ENCODE measurements at regions not wholly inside any gene's neighbourhood (a gene's known extent, or its start where the extent isn't known, plus 50 kb on each side); places are given as distances from the start of the nearest gene placed in this dataset.

DNA sequence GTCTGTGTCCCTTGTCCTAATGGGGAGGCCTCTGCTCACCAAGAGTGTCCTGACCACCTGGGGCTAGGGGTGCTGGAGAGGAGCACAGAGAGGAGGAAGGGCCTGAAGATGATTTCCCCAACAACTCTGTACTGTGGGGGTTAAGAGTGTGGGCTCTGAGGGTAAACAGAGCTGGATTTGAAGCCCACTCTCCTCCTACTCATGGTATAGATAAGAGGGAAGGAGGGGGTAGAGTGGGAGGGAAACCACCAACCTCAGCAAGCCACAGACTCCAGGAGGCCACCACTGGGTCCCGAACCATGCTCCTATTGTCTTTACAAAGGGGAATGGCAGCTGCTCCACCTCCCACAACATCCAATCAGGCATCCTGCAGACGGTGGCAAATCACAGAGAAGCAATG lies 103.6 kb upstream of the RNU6-1 start (continued):
- TF ChIP-seq, protein P1, sequence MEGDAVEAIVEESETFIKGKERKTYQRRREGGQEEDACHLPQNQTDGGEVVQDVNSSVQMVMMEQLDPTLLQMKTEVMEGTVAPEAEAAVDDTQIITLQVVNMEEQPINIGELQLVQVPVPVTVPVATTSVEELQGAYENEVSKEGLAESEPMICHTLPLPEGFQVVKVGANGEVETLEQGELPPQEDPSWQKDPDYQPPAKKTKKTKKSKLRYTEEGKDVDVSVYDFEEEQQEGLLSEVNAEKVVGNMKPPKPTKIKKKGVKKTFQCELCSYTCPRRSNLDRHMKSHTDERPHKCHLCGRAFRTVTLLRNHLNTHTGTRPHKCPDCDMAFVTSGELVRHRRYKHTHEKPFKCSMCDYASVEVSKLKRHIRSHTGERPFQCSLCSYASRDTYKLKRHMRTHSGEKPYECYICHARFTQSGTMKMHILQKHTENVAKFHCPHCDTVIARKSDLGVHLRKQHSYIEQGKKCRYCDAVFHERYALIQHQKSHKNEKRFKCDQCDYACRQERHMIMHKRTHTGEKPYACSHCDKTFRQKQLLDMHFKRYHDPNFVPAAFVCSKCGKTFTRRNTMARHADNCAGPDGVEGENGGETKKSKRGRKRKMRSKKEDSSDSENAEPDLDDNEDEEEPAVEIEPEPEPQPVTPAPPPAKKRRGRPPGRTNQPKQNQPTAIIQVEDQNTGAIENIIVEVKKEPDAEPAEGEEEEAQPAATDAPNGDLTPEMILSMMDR (IDR thresholded peaks at IDR 0.05 in 2 of 3, conservative IDR thresholded peaks at IDR 0.05 in 1 of 3; ENCODE audit: borderline replicate concordance in 1 of 3, insufficient read depth in 1 of 3, low read depth in 2 of 3, low read length in 2 of 3) = no peak
- no peak for TF ChIP-seq CEBPB (IDR thresholded peaks at IDR 0.05; ENCODE audit: low read depth)
- TF ChIP-seq FOSL1 (IDR thresholded peaks at IDR 0.05; ENCODE audit: low read depth) = no peak
- no peak for TF ChIP-seq EZH2 (IDR thresholded peaks at IDR 0.05)
- TF ChIP-seq ELF1 (IDR thresholded peaks at IDR 0.05; ENCODE audit: borderline replicate concordance, low read depth) = no peak
- TF ChIP-seq TCF7L2 (IDR thresholded peaks at IDR 0.05; ENCODE audit: borderline replicate concordance, extremely low read depth, insufficient read depth, insufficient read length) = no peak
- TF ChIP-seq POLR2A (IDR thresholded peaks at IDR 0.05; ENCODE audit: borderline replicate concordance, extremely low read depth, insufficient read depth, insufficient read length) = no peak

DNA sequence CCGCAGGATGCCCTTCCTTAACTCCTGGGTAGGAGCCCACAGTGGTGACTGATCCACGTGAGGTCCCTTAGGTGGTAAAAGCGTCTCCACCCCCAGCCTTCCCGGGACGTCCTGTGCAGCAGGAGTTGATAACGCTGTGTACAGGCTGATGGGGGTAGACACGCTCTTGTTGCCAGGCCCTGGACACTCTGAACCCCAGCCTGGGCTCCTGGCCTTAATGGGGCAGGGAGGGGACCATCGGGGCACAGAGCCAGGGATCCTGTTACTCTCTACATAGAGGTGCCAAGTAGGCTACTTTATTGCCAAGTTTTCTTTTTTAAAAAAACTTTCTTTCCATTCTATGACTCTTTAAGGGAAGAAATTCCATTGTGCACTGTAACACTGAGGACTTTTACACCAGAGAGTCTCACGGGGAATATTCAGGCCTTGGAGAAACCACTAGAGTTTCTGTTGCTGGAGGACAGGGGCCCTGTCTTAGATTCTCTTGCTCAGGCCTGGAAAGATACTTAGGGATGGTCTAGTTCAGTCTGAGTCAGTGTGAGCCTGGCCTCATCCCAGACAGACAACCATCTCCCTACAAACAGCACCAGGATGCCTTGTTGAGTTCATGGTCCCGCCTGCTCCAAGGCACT lies 104.3 kb upstream of the RNU6-1 start:
- no peaks in the 10 kb centered on the region for H3K79me2 ChIP-seq (ENCODE audit: insufficient read depth, low read length)
- DNase-seq (ENCODE audit: low read depth, low spot score) = no peak
- ChIA-PET RAD21 (ENCODE audit: low non-redundant PET in 1 of 2, low total read pairs in 2 of 2, uncharacterized antibody in 2 of 2, unreplicated experiment in 2 of 2) (no interaction called here), CTCF (no interaction called here), POLR2A (no interaction called here)
- no peaks in the 10 kb centered on the region for H3K36me3 ChIP-seq (ENCODE audit: control insufficient read depth in 1 of 2, insufficient read depth in 2 of 2, low read length in 2 of 2)
- H3K9me2 ChIP-seq (ENCODE audit: insufficient read depth) = no peaks in the 10 kb centered on the region
- H3K9me3 ChIP-seq (ENCODE audit: control insufficient read depth in 1 of 2, insufficient read depth in 1 of 2, low read depth in 1 of 2, low read length in 2 of 2) = no peaks in the 10 kb centered on the region
- peaks cover 21 to 29% of the 10 kb centered on the region in 2 experiments for H3K4me1 ChIP-seq (ENCODE audit: control insufficient read depth in 1 of 2, insufficient read depth in 2 of 2, low read length in 2 of 2)
- no peak overlapping the region for H3K27ac ChIP-seq (ENCODE audit: low read depth, low read length)
- no peak overlapping the region for H3K4me2 ChIP-seq (ENCODE audit: low read length)
- no peak overlapping the region for H3K4me3 ChIP-seq (replicated peaks in 1 of 2; ENCODE audit: low read depth in 1 of 2, low read length in 2 of 2)
- H3K27me3 ChIP-seq (ENCODE audit: insufficient read depth, low read length) = no peaks in the 10 kb centered on the region
- H3K9ac ChIP-seq (ENCODE audit: low read length) = no peak overlapping the region
- ATAC-seq = no peak
- no TSS peak for BruUV-seq (replicated peaks)
- intact Hi-C loops (cut with micrococcal nuclease) = no loop called here
- no peak overlapping the region for H2AFZ ChIP-seq (ENCODE audit: low read depth, low read length, poor library complexity, severe bottlenecking)
- no peaks in the 10 kb centered on the region for H4K20me1 ChIP-seq (ENCODE audit: insufficient read depth)
- TF ChIP-seq CEBPB (IDR thresholded peaks at IDR 0.05; ENCODE audit: low read depth) (no peak), FOSL1 (IDR thresholded peaks at IDR 0.05; ENCODE audit: low read depth) (no peak), ELF1 (IDR thresholded peaks at IDR 0.05; ENCODE audit: borderline replicate concordance, low read depth) (no peak), CBX3 (IDR thresholded peaks at IDR 0.05; ENCODE audit: low read depth) (no peak), ZNF274 (IDR thresholded peaks at IDR 0.05; ENCODE audit: low read depth, low read length) (no peak), EZH2 (IDR thresholded peaks at IDR 0.05) (no peak), REST (IDR thresholded peaks at IDR 0.05; ENCODE audit: low read depth) (no peak), SRF (IDR thresholded peaks at IDR 0.05; ENCODE audit: low read depth) (no peak), EZH2phosphoT487 (IDR thresholded peaks at IDR 0.05; ENCODE audit: borderline replicate concordance) (no peak), SIN3A (IDR thresholded peaks at IDR 0.05; ENCODE audit: low read depth) (no peak)
- TF ChIP-seq, protein P1 (IDR thresholded peaks at IDR 0.05 in 2 of 3, conservative IDR thresholded peaks at IDR 0.05 in 1 of 3; ENCODE audit: borderline replicate concordance in 1 of 3, insufficient read depth in 1 of 3, low read depth in 2 of 3, low read length in 2 of 3) = no peak

Data from HCT116 (cell line).